ENCODE measurements at regions not wholly inside any gene's neighbourhood (a gene's known extent, or its start where the extent isn't known, plus 50 kb on each side); places are given as distances from the start of the nearest gene placed in this dataset.

DNA sequence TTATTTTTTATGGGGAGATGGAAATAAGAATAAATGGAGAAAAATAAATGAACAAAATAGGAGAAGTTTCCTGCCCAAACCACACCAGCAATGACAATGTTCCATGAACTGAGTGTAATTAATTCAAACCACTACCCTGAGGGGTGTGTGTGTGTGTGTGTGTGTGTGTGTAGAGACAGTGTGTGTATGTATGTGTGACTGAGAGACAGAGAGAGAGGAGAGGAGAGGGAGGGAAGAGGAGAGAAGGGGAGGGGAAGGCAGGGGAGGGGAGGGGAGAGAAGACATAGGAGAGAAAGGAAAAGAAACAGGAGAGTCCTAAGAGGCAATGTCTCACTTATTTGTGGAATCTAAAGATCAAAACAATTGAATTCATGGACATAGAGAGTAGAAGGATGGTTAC, 65.0 kb upstream of the POU2AF1 start:
- TF ChIP-seq, protein P1, sequence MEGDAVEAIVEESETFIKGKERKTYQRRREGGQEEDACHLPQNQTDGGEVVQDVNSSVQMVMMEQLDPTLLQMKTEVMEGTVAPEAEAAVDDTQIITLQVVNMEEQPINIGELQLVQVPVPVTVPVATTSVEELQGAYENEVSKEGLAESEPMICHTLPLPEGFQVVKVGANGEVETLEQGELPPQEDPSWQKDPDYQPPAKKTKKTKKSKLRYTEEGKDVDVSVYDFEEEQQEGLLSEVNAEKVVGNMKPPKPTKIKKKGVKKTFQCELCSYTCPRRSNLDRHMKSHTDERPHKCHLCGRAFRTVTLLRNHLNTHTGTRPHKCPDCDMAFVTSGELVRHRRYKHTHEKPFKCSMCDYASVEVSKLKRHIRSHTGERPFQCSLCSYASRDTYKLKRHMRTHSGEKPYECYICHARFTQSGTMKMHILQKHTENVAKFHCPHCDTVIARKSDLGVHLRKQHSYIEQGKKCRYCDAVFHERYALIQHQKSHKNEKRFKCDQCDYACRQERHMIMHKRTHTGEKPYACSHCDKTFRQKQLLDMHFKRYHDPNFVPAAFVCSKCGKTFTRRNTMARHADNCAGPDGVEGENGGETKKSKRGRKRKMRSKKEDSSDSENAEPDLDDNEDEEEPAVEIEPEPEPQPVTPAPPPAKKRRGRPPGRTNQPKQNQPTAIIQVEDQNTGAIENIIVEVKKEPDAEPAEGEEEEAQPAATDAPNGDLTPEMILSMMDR (IDR thresholded peaks at IDR 0.05; ENCODE audit: low read length, missing control alignments): no peak
- no peak for DNase-seq (ENCODE audit: low read depth)
- H3K4me3 ChIP-seq (replicated peaks; ENCODE audit: low read depth, low read length): no peak overlapping the region

DNA sequence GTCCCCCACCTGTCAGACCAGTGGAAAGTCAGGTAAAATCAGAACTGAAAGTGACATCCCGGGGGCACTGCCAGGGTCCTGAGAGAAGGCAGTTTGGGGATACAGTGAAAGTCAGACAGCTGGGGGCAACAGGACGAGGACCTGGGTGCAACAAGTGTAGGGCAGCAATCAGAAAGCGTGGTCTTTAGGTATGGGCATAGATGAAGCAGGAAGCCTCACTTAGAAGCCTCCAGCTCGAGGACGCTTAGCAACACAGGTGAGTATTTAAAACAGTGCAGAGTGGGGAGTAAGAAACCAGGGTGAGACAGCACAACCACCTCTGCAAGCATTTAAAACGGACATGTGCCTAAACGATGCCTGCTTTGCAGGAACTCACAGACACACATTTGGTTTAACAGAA, 64.6 kb upstream of the POU2AF1 start:
- H3K4me3 ChIP-seq (replicated peaks; ENCODE audit: low read depth, low read length): no peak overlapping the region
- TF ChIP-seq, protein P1 (IDR thresholded peaks at IDR 0.05; ENCODE audit: low read length, missing control alignments): no peak
- DNase-seq (ENCODE audit: low read depth): no peak

DNA sequence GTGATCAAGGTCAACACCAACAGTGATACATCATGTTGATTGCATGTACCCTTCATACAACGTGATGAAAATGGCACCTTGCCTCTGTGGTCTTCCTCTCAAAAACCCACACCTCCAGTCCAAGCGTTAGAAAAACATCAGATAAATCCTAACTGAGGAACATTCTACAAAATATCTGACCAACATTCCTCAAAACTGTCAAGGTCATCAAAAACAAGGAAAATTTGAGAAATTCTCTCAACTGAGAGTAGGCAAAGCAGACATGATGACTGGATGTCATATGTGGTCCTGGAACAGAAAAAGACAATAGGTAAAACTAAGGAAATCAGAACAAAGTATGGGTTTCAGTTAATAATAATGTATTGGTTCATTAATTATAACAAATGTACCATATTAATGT, 64.0 kb upstream of the POU2AF1 start:
- no peak for DNase-seq (ENCODE audit: low read depth)
- H3K4me3 ChIP-seq (replicated peaks; ENCODE audit: low read depth, low read length): no peak overlapping the region
- TF ChIP-seq, protein P1 (IDR thresholded peaks at IDR 0.05; ENCODE audit: low read length, missing control alignments): no peak

DNA sequence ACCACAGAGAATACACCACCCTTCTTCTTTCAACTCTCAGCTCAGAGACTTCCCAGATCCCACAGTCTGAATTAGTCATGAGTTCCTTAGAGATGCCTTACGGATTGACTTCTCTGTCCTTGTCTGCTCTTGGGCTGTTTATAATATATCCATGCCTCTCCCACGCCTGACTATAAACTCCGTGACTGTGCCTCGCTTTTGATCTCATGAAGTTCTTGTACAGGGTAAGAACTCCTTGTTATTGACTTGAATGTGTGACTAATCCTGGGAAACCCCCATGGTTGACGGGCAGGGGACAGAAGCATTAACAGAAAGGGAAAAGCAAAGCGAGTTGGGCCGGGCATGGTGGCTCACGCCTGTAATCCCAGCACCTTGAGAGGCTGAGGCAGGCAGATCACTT, 62.4 kb upstream of the POU2AF1 start:
- peak; percentile 23 for DNase-seq (ENCODE audit: low read depth)
- TF ChIP-seq, protein P1 (IDR thresholded peaks at IDR 0.05; ENCODE audit: low read length, missing control alignments): no peak
- H3K4me3 ChIP-seq (replicated peaks; ENCODE audit: low read depth, low read length): no peak overlapping the region

DNA sequence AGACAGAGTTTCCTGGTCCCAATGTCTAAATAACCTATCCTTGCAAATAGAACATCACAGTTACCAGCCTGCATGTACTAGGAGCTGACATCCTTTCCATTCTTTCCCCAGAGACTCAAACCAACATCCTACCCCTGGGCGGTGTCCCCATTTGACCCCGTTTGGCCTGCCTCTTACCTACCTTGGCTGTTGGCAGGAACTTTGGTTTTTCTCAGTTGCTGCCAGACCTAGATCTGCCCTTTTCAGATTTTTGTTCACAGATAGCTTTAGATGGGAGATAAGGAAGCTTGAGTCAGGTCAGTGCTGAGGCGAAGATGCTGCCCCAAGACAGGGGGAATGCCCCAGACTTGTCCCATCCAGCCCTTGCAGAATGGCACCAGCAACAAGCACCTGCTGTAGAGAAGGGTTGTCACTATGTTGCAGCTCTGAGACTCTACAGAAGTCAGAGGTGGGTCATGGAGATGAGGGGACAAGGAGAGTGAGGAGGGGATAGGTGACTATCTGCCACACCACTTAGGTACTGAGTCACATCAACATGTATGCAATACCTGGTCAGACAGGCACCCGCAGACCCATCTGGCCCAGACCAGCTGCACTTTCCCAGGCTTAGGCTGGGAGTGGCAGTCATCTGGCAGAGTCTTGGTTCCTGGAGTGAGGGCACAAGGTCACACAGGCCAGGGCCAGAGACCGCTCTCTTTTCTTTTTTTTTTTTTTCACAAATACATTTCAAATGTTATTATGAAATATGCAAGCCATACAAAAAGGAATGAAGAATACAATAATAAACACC, 61.5 kb upstream of the POU2AF1 start:
- TF ChIP-seq, protein P1 (IDR thresholded peaks at IDR 0.05; ENCODE audit: low read length, missing control alignments): no peak
- no peak for DNase-seq (ENCODE audit: low read depth)
- H3K4me3 ChIP-seq (replicated peaks; ENCODE audit: low read depth, low read length): no peak overlapping the region

DNA sequence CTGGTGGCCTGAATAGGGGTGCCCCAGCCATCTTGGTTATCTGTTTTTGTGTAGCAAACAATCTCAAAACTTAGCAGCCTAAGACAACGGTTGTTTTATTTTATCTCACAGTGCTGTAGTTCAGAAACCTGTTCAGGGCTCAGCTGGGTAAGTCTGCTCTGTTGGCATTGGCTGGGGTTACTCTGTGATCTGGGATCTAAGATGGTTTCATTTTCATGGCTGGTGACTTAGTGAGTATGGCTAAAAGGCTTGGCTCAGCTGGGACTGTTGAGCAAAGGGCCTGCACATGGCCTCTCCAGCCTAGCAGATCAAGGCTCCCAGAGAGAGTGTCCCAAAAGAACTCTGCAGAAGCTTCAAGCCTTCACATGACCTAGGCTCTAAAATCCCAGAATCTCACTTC, 60.8 kb upstream of the POU2AF1 start:
- H3K4me3 ChIP-seq (replicated peaks; ENCODE audit: low read depth, low read length): no peak overlapping the region
- TF ChIP-seq, protein P1 (IDR thresholded peaks at IDR 0.05; ENCODE audit: low read length, missing control alignments): no peak
- no peak for DNase-seq (ENCODE audit: low read depth)

All from fibroblast of pulmonary artery (primary cell).